SIG-M5 treated with dmso at 0.1 percent for 504 hours (cell line): ENCODE measurements at regions not wholly inside any gene's neighbourhood (a gene's known extent, or its start where the extent isn't known, plus 50 kb on each side); places are given as distances from the start of the nearest gene placed in this dataset.

Experiments used
- DNase-seq: peaks from one replicate; lab custom pipeline; 2025; ENCODE audit not compliant: unreplicated experiment; lab: John Stamatoyannopoulos, UW

GRCh38 chr2:221282386-221282785, 289.7 kb downstream of the EPHA4 start:
- DNase-seq = no peak

DNA sequence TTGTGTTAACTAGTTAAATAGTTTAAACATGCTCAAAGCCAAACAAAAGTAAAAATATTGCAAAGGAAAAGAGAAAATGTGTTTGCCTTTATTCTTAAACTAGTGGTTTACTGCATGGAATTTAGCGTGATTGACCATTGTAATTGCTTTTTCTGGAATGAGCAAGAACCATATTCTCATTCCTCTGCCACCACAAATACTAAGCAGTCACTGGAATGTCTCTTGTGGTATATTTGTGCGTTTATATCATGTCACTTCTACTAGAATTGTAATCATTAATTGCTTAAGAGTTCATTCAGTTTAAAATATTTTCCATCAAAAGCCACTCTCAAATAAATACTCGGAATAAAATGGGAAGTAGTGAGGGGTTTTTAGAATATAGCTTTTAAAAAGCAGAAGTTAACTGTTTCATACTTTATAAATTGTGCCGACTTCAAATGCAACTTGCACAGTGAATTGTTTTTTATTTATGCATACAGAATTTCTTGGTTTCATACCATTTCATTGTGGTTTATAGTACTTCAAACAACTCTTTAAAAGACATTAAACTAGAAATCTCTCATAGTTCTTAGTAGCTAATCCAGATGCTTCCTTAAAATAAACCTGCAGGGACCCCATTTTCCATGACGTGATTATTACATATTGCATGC, 288.1 kb downstream of the EPHA4 start:
- DNase-seq = no peak

DNA sequence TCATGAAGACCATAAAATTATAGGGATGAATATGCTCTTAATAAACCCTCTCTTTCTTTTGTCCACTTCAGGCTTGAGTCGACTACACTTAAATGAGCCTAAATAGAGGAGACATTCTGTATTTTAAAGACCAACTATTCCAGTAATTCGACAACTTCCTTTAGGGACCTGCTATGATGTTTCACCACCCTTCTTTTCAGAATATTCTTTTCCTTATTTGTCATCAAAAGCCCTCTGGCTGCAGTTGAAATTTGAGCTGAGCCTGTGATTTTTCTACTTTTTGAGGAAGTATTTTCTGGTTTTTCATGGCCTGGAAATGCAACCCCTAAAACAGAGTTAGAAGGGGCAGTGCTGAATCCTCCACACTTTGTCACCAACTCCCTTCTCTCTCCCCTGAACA, 287.0 kb downstream of the EPHA4 start:
- no peak for DNase-seq

GRCh38 chr2:221286406-221286805, 285.7 kb downstream of the EPHA4 start:
- DNase-seq = no peak

DNA sequence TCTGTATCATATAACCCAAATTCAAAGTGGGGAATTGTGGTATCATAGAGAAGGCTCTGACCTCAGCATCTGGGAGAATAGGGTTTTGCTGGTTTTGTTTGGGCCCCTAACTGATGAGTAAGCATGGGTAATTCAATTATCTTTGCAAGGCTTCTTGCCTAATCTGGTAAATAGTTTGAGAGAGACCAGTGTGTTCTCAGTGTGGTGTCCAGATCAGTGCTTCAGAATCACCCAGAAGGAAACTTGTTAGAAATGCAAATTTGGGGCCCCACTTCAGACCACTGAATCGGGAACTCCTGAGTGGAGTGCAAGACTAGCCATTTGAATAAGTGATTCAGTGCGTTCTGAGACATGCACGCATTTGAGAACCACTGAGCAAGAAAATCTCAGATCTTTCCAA, 282.7 kb downstream of the EPHA4 start:
- DNase-seq = no peak

GRCh38 chr2:221289846-221290245, 282.3 kb downstream of the EPHA4 start:
- DNase-seq = no peak

GRCh38 chr2:221293949-221294742, 278.0 kb downstream of the EPHA4 start:
- no peak for DNase-seq

GRCh38 chr2:221304916-221305315, 267.2 kb downstream of the EPHA4 start:
- peak; percentile 14 for DNase-seq

GRCh38 chr2:221308507-221309066, 263.5 kb downstream of the EPHA4 start:
- DNase-seq = no peak

DNA sequence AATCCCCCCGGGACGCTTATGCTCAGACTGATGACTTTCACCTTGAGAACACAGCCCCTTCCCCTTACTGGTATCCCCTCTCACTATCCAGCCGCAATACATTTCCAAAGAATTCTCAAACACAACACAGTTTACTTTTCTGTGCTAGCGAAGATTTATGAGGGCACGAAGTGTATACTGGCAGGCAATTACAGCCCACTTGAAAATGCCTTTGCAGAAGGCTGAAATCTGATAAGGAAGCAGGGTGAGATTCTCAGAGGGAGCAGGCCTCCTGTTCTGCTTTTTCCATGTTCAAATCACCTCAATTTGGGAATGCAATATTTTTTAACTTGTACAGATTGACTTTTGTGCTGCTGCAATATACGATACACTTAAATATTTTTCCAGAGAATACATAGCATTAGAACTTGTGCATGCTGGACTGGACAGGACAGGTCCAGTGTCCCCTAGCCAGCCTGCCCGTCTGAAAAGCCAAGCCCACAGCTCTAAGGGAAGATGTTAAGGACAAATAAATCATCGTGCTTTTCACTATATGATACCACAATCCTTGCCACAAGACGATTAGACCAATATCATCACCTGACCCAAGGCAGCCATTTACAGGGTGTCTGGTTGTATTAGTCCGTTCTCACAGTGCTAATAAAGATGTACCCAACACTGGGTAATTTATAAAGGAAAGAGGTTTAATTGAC, 262.1 kb downstream of the EPHA4 start:
- DNase-seq = no peak

DNA sequence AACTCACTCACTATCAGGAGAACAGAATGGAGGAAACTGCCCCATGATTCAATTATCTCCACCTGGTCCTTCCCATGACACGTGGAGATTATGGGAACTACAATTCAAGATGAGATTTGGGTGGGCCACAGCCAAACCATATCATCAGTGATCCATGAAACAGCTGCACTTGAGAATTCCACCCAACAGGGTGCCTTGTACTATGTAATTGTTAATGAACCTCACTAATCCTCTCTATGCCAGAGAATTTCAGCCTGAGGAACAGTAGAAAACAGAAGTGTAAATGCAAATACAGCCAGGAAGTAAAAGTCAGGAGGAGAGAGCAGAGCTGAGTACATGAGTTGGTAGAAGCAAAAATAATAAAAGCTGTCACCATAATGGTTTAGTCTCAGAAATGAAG, 261.4 kb downstream of the EPHA4 start:
- no peak for DNase-seq

- DNase-seq = no peak
Measured at GRCh38 chr2:221312634-221313033, 259.5 kb downstream of the EPHA4 start.

DNA sequence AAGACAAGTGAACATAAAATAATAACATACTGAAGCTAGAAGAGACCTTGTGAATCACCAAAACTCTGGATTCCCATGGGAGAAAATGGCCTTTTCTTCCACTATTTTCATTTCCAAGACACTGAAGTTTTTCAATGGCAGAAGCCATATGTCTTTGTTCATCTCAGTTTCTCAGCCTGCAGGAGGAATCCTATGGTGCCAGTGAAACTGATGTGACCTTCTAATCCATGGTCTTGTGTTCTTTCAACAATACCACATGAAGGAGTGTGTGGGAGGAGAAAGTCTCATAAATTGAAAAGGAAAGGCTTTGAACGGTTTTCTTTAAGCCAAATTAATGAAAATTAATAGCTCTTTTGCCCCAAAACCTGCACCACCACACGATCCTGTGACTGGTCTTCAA, 257.3 kb downstream of the EPHA4 start:
- DNase-seq = no peak

DNA sequence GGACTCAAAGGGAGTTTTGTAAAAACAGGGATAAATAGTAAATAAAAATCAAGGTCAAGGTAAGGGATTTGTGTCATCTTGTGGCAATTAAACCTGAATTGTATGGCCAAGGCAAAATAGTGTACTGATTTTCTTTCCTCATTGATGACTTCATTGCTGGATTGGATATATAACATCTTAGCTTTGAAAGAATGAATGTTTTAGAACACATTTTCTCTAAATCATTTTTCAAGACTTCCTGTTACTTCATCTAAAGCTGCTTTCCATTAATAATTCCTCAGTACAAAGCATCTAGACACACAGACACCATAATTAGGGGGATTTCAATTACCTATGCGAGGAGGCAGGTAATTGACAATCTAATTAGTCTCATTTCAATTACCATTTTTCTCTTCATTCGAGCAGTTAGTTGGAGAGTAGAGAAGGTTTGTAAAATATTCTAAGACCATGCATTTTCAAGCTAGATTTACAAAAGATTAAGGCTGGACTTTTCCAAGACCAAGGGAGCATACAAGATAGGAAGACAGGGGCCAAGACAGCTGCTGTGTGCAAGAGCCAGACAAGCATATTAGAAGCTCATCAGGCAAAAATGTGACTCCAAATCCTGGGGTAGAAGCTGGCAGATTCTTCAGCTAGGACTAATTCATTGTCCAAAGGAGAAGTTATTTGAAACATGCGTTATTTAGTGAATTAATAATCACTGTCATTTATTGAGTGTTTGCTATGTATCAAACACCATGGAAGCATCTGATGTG, 253.6 kb downstream of the EPHA4 start:
- DNase-seq = no peak

GRCh38 chr2:221322741-221323140, 249.4 kb downstream of the EPHA4 start:
- DNase-seq = no peak

DNA sequence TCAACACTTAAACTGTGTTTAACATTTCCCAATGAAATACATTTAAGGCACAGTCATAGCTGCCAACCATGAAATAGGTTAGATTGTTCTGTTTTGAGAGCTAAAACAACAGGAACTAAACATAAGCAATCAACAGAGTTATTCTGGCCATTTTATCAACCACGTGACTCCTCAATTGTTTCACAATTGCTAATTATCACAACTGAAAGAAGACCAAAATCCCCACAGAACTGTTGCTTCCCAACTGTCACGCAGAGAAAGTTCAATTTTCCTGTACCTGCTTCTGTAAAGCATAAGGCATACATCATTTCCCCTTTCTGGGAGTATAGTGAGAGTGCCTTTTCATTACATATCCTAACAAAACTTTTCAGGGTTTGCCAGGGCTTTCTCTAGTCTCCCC, 248.6 kb downstream of the EPHA4 start:
- DNase-seq = no peak

DNA sequence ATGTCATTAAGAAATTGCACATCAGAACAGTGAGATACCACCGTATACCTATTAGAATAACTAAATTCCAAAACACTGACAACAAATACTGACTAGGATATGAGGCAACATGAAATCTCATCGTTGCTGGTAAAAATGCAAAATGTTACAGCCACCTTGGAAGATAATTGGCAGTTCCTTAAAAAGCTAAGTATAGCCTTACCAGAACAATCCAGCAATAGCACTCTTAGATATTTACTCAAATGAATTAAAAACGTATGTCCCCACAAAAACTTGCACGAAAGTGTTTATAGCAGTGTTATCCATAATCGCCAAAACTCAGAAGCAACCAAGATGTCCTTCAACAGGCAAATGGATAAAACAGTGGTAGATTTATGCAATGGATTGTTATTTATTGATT, 241.7 kb downstream of the EPHA4 start:
- no peak for DNase-seq

- DNase-seq = no peak
Measured at GRCh38 chr2:221334481-221335218, 237.5 kb downstream of the EPHA4 start.

GRCh38 chr2:221335219-221335752, 236.8 kb downstream of the EPHA4 start:
- no peak for DNase-seq

GRCh38 chr2:221336967-221337366, 235.1 kb downstream of the EPHA4 start:
- DNase-seq = no peak
